Hematopoietic multipotent progenitor cell treated with erythropoietin and hydrocortisone succinate and interleukin-3 and kit ligand, for 6 days (in vitro differentiated cells): ENCODE measurements at regions not wholly inside any gene's neighbourhood (a gene's known extent, or its start where the extent isn't known, plus 50 kb on each side); places are given as distances from the start of the nearest gene placed in this dataset.
A peak's percentile ranks its signal among the peaks of the same experiment; 100 is the strongest.
"Not testable (repeated sequence)": the region's sequence is repeated elsewhere in the genome, so short reads cannot be mapped to it uniquely, and the experiment has no call there.

Source experiments
- DNase-seq: peaks from one replicate; pipeline ENCODE4 v3.0.0-alpha.2; 2015

DNA sequence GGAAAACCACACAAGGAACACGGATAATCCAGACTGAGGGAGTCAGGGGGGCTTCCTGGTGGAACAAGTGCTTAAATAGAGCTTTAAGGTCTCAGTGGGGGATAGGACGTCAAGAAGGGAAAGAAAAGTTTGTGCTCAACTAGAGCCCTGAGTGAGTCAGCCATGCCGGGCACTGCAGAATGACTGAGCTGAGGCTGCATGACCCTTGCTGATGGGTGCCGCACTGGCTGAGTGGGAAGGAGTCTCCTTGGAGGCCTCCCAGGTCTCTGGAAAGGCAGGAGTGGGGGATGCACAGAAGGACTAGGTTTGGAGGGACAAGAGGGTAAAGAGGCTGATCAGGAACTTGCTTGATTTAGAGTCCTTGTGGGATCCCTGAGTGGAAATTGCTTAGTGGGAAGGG lies 150.3 kb downstream of the RPLP1 start:
- DNase-seq = no peak

DNA sequence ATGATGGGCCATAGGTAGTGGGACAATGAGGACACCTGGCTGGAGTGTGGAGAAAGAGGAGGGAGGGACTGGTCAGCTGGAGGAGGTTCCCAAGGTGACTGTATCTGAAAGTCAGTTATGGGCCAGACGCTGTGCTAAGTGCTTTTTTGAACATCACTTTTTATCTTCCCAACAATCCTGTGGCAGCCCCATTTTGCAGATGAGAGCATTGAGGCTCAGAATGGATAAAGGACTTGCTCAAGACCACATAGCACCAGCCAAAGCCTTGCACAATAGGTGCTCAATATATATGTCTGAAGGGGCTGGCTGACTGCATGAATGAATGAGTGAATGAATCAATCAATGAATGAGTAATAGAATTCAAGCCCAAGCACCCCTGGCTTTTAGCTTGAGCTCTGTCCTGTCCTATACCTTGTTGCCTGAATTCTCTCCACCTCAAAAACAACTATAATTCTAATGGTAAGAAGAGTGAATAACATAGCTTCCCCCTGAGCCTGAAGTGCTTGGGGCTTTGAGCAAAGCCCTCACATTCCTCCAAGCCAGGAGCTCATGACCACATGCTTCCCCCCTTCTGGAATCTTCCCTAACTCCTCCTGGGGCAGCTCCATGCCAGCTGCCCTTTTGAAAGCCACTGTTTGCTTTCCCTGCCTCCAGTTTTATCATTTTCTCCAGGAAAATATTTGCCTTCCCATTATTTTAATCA lies 150.9 kb downstream of the RPLP1 start:
- no peak for DNase-seq

DNA sequence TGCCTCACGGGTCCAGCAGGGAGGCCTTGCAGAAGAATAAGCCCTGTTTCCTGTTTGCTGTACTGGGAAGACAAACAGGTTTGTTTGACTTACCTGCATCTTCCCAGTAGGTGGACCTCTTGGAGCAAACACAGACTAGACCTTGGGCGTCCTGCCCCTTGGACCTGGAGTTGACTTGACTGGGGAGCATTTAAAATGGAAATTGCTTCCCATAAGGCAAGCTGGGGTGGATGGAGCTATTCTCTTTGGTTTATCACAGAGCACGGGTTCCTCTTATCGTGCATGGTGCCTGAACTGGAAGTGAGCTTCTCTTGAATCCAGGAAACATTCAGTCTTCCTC lies 151.4 kb downstream of the RPLP1 start:
- no peak for DNase-seq

DNA sequence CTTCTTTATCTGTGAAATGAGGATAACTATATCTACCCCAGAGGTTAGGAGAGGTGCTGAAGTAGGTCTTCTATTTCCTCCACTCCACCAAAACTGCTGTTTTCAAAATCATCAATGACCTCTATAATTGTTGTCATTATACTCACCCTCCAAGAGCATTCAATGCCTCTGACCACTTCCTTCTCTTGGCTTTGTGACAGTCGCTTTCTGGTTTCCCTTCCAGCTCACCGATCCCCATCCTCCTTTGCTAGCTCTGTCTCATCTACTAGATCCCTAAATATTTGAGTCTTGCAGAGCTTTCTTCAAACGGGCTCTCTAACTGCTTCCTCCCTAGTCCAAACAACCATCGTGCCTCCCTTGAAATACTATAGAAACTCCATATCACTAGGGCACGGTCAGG lies 153.5 kb downstream of the RPLP1 start:
- DNase-seq = no peak

DNA sequence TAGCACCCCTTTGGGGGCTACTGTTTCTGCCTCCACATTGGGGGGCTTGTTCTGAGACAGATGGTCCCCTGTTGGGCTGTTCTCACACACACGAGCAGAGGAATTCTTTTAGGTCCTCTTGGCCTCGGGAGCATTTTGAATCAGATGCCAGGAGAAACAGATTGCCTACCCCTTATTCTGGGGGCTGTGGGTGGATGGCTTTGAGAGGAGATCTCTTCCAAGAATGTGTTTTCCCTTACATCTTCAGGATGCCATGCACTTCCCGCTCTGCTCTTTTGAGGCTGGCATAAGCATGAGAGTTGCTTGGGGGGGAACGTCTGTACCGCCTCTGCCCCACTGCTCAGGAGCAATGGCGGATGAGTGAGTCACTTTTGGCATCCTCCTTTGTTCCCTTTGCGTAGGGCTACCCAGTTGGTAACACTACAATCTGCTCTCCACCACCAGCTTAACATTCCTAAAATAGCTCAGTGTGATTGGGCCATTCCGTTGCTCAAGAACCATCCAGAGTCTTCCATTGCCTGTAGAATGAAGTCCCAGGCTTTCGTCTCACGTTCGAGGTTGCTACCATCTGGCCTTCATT lies 154.4 kb downstream of the RPLP1 start:
- no peak for DNase-seq

DNA sequence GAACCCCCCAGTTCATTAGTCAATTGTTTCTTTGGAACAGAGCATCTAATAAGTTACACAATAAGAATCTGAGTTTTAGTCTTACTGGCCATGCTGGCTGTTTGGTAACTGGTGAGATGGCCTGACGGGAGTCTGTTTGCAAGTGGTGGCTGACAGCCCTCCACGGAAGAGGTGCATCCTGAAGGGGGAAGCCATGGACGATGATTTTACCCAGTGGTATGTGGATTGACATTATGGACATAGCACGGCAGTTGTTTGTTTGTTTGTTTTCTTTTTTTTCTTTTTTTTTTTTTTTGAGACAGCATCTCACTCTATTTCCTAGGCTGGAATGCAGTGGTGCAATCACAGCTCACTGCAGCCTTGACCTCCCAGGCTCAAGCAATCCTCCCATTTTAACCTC lies 156.0 kb downstream of the RPLP1 start:
- no peak for DNase-seq

DNA sequence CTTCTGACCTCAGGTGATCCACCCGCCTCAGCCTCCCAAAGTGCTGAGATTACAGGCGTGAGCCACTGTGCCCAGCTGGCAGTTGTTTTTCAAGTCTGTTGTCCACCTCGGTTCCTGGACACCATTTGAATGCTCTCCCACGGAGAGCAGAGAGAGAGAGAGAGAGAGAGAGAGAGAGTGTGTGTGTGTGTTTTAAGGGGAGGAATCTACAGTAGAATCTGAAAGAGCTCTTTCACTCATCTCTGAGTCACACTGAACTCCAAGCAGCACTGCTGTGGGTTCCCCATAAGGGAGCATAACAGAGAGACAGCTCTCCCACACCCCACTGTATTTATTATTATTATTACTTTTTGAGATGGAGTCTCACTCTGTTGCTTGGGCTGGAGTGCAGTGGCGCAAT lies 156.6 kb downstream of the RPLP1 start:
- DNase-seq = no peak

DNA sequence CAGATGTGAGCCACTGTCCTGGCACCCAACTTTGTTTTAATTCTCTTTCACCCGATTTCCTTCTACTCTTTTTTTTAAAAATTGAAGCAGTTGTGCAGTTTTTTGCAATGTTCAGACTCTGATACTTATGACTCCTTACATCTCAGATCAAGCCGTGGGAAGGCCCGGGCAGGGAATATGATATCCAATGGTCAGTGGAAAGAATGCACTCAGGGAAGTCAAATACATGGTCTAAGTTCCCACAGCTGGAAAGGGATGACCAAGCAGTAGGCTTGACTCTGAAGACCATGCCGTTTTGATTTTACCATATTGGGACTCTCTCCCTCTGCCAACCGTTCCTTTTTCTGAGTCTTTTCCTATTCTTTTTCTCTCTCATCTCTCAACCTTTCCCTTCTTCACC lies 157.2 kb downstream of the RPLP1 start:
- no peak for DNase-seq

DNA sequence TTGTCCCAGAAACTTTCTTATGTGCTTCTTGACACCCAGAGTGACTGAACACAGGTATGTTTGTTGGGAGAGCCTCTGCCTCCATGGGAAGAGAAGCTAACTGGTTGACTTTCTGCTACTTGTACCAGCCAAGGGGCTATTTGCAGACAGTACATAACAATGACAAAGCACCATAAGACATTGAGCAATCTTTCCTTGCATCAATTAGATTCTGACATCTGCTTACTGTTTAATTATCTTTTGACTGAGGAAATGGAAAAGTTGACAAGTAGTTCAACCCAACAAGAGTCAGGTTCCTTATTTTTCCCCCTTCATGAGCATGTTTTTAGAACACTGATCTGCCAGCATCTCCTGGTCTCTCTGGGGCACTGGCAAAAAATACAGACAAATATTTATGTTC lies 157.7 kb downstream of the RPLP1 start:
- peak; percentile 61 for DNase-seq

DNA sequence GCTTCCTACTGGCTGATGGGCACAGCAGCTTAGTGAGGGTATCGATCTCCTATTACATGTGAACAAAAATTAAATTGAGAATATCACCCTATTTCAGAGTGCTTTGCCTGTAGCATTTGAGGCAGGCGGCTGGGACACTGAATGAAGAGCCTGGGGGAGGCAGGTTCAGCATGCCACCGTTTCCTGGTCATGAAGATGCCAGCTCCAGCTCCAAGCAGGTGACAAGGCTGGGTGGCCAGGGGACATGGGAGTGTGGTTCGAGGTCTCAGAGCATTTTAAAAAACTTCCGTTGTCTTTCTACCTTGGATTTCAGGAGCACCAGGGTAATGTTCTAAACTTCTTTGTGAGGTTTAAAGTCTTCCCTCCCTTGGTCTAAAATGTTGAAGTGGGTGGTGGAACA lies 158.2 kb downstream of the RPLP1 start:
- DNase-seq = no peak

DNA sequence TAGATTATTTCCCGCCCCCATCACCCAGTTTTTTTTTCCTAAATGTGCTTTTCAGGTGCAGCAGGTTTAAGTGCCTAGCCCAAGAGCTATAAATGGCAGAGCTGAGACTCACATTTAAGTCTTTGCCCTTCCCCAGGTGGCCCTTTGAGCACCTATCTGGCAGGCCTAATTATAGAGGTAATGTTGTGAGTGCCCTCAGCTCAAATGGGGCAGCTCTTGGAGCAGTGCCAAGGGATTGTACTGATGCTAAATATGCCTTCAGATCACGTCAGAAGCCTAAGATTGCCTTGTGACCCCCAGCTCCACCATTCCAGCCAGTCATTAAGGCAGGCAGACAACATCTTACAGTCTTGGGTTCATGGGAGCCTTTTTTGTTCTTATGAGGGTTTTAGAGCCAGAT lies 159.5 kb downstream of the RPLP1 start:
- no peak for DNase-seq

DNA sequence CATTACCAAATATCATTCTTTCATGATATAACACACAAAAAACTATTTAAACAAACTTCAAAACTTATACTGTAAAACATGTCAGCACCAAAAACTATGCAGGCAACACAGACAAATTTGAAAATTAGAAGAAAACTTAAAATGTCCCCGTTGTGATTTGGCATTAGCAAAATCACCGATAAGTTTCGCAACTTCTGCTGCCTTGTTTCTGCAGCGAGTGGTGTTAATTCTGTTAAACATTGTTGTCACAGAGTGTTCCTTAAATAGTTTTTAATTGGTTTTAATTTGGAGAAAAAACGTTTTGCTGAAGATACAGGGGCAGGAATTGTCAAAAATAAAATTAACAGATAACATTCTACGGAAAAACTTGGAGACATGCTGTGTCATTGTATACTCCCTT lies 160.6 kb downstream of the RPLP1 start:
- DNase-seq = no peak

DNA sequence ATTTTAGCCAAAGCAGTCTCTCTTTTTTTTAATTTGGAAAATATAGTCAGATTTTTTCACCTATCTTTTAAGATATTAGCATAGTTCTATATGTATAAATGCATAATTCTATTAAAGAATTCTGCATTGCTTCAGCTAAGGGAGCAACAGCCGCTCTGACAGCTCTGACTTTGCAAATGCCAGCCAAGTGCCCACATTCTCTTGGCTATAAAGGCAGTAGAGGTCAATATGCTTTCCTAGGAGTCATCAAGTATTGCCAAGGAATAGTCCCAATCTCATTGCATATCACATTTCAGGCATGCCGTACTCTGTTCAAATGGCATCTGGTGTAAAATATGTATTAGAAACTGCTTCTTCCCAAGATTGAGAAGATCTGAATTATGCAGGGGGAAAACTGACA lies 161.4 kb downstream of the RPLP1 start:
- DNase-seq = no peak

DNA sequence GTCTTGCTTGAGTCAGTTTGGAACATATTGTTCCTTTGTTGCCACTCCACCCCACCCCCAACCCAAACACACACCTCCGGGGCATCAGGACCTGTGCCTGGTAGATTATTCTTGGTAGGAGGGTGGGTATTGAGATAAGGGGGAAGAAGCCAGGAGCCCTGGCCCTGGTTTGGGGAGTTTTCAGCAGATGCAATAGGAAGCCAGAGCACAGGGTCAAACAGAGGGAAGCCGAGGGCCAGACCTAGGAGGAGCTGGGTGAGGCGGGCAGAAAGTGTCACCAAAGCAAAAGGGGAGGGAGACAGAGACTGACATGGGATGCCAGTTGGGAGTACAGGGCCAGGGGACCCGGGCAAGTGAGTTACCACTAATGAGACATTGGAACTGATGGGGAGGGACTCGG lies 163.1 kb downstream of the RPLP1 start:
- DNase-seq = peak; percentile 65

DNA sequence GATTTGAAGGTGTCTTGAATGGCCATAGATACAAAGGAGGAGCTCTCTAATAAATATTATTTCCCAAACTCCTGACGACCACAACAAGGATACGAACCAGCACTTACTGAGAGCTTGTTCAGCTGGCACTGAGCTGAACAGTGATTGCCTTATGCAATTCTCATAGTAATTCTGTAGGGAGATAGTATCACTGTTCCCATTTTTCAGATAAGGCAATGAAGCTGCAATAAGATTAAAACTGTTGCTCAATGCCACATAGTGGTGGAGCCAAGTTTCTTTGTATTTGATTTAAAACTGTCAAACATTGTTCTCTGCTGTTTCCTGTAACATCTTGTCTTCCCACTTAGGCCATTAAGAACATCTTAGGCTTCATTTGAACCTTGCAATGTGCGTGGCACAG lies 163.9 kb downstream of the RPLP1 start:
- DNase-seq = peak; percentile 46

DNA sequence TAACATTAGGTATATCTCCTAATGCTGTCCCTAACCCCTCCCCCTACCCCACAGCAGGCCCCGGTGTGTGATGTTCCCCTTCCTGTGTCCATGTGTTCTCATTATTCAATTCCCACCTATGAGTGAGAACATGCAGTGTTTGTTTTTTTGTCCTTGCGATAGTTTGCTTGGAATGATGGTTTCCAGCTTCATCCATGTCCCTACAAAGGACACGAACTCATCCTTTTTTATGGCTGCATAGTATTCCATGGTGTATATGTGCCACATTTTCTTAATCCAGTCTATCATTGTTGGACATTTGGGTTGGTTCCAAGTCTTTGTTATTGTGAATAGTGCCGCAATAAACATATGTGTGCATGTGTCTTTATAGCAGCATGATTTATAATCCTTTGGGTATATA lies 164.5 kb downstream of the RPLP1 start:
- not testable (repeated sequence) for DNase-seq

DNA sequence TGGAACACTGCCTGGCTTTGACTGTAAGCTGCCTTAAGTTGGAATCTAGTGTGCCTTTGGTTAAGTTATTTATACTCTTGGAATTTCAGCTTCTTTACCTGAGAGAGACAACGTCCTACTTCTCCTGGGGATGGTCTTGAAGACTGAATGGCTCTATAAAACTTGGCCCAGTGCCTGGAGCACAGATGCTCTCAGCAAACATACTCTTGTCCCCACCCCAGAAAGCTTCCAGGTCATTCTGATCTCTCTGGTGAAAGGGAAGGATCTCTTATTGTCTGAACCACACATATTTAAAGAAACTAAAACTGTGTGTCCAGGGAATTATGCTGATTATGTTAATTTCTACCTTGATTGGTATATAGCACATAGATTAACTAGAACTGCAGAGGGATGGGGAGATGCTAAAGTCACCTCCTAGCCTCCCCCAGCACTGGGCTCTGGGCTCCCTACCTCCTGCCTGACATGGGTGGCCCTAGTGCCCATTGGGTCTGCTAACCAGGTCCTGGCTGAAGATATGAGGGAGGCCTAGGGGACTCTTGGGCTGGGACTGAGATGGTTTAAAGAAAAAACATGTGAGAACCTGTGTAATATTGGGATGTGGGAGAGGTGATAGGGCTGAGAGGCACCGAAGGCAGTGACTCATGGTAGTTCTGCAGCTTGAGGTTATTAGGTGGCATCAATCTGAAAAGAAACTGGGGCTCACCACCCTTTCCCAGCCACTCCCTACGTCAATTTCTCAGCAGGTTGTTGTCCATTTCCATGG lies 171.0 kb downstream of the RPLP1 start:
- DNase-seq = no peak

DNA sequence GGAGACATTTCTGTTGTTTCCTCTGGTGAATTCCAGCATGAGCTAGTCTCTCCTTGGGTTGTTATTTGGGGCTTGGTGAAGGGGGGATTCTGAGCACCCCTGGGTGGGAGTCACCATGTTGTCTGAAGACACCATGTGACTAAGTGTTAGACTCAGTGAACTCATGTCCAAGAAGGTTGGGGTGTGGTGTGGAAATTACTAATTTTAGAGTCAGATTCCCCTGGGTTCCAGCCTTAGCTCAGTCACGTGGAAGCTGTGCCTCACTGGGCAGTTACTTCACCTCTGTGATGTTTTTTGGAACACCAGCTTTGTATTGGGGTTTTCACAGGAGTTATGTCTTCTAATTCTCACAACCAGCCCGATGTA lies 171.5 kb downstream of the RPLP1 start:
- no peak for DNase-seq

DNA sequence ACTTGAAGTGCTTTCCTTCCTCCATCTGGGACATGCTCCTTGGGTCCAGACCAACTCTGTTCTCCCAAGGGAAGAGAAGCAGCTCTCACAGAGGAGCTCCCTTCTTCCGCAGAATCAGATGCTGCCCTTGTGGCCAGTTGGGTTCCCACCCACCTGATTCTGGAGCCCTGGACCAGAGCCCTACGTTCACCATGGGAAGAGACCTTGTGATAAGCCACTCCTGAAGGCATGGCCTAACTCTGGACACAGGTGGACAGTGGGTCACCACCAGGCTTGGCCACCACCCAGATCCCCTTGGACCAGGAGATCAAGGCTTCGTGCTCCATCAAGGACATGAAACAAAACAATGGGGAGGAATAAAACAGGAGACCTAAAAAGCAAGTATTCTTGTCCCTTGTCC lies 172.2 kb downstream of the RPLP1 start:
- no peak for DNase-seq

DNA sequence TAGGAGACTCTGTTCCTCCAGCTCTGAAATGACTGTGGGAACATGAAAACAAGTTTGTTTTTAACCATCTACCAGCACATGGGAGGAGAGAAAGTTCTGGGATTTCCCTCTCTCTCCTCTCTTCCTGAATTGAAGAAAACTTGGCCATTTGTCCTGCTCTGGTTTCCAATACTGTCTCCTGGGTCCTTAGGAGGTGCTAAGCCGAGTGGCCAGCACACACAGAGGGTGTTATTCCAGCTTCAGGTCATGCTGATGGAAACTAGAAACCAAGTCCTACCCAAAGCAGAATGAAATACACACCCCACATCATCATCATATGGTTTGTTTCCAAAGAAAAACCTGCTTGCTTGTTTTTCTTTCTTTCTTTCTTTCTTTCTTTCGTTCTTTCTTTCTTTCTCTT lies 172.7 kb downstream of the RPLP1 start:
- no peak for DNase-seq

DNA sequence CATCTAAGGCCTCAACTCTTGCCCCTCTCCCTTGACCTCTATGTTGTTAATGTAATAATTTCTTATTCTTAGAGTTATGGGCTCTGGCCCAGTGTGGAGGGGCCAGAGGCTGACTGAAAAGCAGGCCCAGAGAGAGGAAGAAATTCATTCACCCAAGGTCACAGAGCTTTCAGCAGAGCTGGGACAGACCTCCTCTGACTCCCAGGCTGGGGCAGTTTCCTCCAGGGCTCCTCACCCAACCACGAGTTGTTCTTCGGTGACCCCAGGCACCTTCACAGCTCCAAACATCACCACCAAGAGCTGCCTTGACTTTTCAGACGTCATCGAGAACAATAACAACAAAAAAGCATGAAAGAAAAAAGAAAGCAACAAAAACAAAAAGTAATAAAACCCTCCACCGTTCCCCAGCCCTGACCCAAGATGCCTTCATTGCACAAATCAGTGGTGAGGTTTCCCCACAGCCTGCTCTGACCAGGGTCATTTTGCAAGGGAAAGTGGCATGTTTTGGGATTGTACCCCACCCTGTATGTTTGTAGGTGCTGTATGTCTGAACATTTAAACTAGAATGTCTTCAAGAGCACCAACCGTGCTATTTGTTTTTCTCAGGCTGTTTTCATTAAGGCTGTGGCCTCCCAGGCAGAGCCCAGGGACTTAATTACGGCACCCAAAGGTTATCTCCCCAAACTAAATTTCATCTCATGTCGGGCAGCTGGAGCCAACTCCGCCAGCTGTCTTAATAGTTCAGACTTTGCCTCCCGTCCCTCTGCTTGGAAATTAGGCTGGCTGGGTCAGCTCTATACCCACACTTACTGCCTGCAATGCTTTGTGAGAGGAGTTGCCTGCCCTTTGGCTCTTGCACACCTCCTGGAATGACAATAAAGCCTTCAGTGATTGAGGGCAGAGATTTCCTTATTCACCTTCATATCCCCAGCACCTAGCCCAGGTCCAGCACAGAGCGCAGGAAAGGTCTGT lies 173.8 kb downstream of the RPLP1 start:
- no peak for DNase-seq

DNA sequence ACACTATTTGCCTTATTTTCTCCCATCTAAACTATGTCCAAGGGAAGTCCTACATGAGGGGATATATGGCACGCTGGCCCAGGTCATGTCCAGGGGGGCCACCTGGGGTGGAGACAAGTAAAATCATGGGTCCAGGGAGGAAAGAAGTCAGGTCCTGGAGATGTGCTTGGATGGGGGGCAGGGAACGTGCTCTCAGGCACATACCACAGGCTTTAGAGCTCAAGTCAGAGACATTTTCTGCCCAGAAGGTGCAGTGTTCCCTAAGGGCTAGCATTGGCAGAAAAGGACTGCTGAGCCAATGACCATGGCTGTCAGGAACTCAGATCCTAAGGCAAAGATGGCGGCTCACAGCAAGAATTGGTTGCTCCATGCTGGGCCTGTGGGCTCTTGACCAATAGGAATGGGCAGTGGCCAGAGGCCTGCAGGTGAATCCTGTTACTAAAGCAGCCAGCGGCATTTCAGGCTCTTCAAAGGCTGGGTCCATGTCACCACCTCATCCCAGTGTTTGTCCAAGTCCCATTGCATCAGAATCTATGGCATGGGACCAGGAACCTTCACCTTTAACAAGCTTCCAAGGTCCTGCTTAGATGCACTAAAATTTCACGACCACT lies 175.0 kb downstream of the RPLP1 start:
- no peak for DNase-seq
